GM12878 (cell line): ENCODE measurements at regions not wholly inside any gene's neighbourhood (a gene's known extent, or its start where the extent isn't known, plus 50 kb on each side); places are given as distances from the start of the nearest gene placed in this dataset.

Source experiments
- BACH1 ChIP-seq: fragments of 450-650 bp; IDR thresholded peaks from 2 replicates; pipeline ENCODE4 v1.6.1; 2017; ENCODE audit warnings: mild to moderate bottlenecking, borderline replicate concordance
- CBX3 ChIP-seq: fragments of 200-600 bp; sonication (generic); IDR thresholded peaks from 2 replicates; pipeline ENCODE4 v1.6.1; 2016; ENCODE audit warnings: low read depth, borderline replicate concordance
- CHD1 ChIP-seq: IDR thresholded peaks from 2 replicates; pipeline ENCODE4 v1.6.1; 2012; ENCODE audit warnings: low read depth, low read length, improper control_type of control experiment
- CHD2 ChIP-seq: IDR thresholded peaks from 2 replicates; pipeline ENCODE4 v1.6.1; 2011; ENCODE audit warnings: low read depth, low read length, improper control_type of control experiment, borderline replicate concordance
- CREB1 ChIP-seq: IDR thresholded peaks from 2 replicates; pipeline ENCODE4 v1.6.1; 2012; ENCODE audit warnings: low read depth, mild to moderate bottlenecking, inconsistent platforms
- E2F4 ChIP-seq: IDR thresholded peaks from 2 replicates; pipeline ENCODE4 v1.6.1; 2012; ENCODE audit warnings: low read depth, low read length, improper control_type of control experiment
- FOXK2 ChIP-seq: fragments of 450-650 bp; IDR thresholded peaks from 2 replicates; pipeline ENCODE4 v1.6.1; 2017; ENCODE audit warnings: mild to moderate bottlenecking, moderate library complexity
- HDAC6 ChIP-seq: fragments of 200-600 bp; sonication (generic); IDR thresholded peaks from one replicate; pipeline ENCODE4 v1.8.0; 2017; ENCODE audit warnings: antibody characterized with exemption; ENCODE audit not compliant: unreplicated experiment
- HDGF ChIP-seq: fragments of 450-650 bp; IDR thresholded peaks from 2 replicates; pipeline ENCODE4 v1.6.1; 2016; ENCODE audit warnings: antibody characterized with exemption
- IKZF2 ChIP-seq, 2 experiments: fragments of 450-650 bp; IDR thresholded peaks; 2 replicates each; pipeline ENCODE4 v1.6.1; 2017; ENCODE audit warnings: mild to moderate bottlenecking in 2 of 2, moderate library complexity in 2 of 2
- KDM1A ChIP-seq: fragments of 200-600 bp; sonication (generic); IDR thresholded peaks from 2 replicates; pipeline ENCODE4 v1.6.1; 2016; ENCODE audit warnings: borderline replicate concordance
- MTA2 ChIP-seq: fragments of 450-650 bp; IDR thresholded peaks from 2 replicates; pipeline ENCODE4 v1.6.1; 2016; ENCODE audit warnings: low read depth, mild to moderate bottlenecking, moderate library complexity
- MTA3 ChIP-seq: IDR thresholded peaks from 2 replicates; pipeline ENCODE4 v1.6.1; 2012; ENCODE audit warnings: low read length, inconsistent platforms, borderline replicate concordance
- NFXL1 ChIP-seq: fragments of 450-650 bp; IDR thresholded peaks from 2 replicates; pipeline ENCODE4 v1.6.1; 2017; ENCODE audit warnings: antibody characterized with exemption, mild to moderate bottlenecking, borderline replicate concordance
- NR2F1 ChIP-seq: fragments of 450-650 bp; conservative IDR thresholded peaks from 2 replicates; pipeline ENCODE4 v1.6.1; 2017; ENCODE audit warnings: mild to moderate bottlenecking
- NRF1 ChIP-seq: conservative IDR thresholded peaks from 2 replicates; pipeline ENCODE4 v1.6.1; 2011; ENCODE audit warnings: mild to moderate bottlenecking, low read depth, low read length, improper control_type of control experiment
- PAX8 ChIP-seq: fragments of 450-650 bp; IDR thresholded peaks from 2 replicates; pipeline ENCODE4 v1.6.1; 2017; ENCODE audit warnings: mild to moderate bottlenecking, moderate library complexity
- PKNOX1 ChIP-seq: fragments of 450-650 bp; IDR thresholded peaks from 2 replicates; pipeline ENCODE4 v1.6.1; 2016; ENCODE audit warnings: mild to moderate bottlenecking
- POLR2AphosphoS2 ChIP-seq: IDR thresholded peaks from 2 replicates; pipeline ENCODE4 v1.6.1; 2011; ENCODE audit warnings: low read depth, mild to moderate bottlenecking, low read length, improper control_type of control experiment, moderate library complexity
- RBBP5 ChIP-seq: fragments of 200-600 bp; sonication (generic); conservative IDR thresholded peaks from 2 replicates; pipeline ENCODE4 v1.6.1; 2016
- RUNX3 ChIP-seq: IDR thresholded peaks from 2 replicates; pipeline ENCODE4 v1.6.1; 2012; ENCODE audit warnings: low read length, inconsistent platforms
- SIX5 ChIP-seq: IDR thresholded peaks from 2 replicates; pipeline ENCODE4 v1.6.1; 2011; ENCODE audit warnings: mild to moderate bottlenecking, low read depth, low read length, moderate library complexity; ENCODE audit not compliant: severe bottlenecking
- SMAD1 ChIP-seq: fragments of 450-650 bp; IDR thresholded peaks from 2 replicates; pipeline ENCODE4 v1.6.1; 2018; ENCODE audit warnings: mild to moderate bottlenecking, low read depth; ENCODE audit not compliant: partially characterized antibody
- STAT1 ChIP-seq: fragments of 450-650 bp; conservative IDR thresholded peaks from 2 replicates; pipeline ENCODE4 v1.6.1; 2014; ENCODE audit warnings: antibody characterized with exemption, mild to moderate bottlenecking
- STAT3 ChIP-seq: IDR thresholded peaks from 2 replicates; pipeline ENCODE4 v1.6.1; 2011; ENCODE audit warnings: low read depth, low read length, improper control_type of control experiment
- ZNF274 ChIP-seq: IDR thresholded peaks from one replicate; pipeline ENCODE4 v1.8.0; 2011; ENCODE audit not compliant: insufficient read length, insufficient read depth
- ZNF622 ChIP-seq: fragments of 450-650 bp; IDR thresholded peaks from 2 replicates; pipeline ENCODE4 v1.6.1; 2017; ENCODE audit warnings: mild to moderate bottlenecking, inconsistent platforms
- ZZZ3 ChIP-seq: IDR thresholded peaks from 2 replicates; pipeline ENCODE4 v1.6.1; 2011; ENCODE audit warnings: low read depth; ENCODE audit not compliant: control insufficient read depth, insufficient read length
- TF ChIP-seq, protein P1 (sequence below): IDR thresholded peaks from 2 replicates; pipeline ENCODE4 v1.6.1; 2012; ENCODE audit warnings: mild to moderate bottlenecking, low read depth, low read length

DNA sequence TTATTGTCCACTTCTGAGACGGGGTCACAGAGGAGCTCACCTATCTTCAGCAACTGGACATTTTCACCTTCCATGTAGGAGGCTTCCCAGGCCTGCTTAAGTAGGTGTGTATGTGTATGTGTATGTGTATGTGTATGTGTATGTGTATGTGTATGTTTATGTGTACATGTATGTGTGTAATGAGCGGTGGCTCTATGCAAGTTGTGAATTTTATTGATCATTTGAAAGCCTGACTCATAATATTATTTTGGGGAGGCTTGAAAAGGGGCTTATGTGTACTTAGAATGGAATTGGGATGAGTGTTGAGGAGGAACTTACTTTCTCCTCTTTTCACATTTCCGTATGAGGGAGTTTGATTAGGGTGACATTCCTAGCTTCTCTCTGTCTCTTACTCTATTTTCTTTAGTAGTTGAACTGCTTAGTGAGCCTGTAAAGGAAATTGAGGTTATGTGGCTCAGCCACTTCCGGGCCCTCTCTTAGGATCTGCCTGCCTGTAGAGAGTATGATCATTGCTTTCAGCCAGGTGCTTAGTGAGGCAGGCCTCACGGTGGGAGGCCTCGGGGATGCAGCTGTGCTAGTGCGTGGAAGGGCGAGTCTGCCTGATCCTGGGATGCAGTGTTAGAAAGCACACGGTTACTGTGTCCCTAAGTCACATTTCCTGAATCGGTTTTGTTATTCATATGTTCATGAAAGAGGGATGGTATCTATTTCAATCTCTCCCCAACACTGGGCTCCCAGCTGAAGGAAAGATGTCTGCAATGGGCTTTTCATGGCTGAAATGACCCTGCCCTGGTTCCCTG, 61.0 kb downstream of the IER5 start (continued):
- no peak for TF ChIP-seq ZNF622
- no peak for TF ChIP-seq STAT3
- no peak for TF ChIP-seq STAT1
- TF ChIP-seq HDAC6: no peak
- peak; percentile 71; the same call in 1 of the 2 replicates for TF ChIP-seq MTA3
- TF ChIP-seq ZNF274: no peak
- TF ChIP-seq CHD2: no peak
- TF ChIP-seq POLR2AphosphoS2: no peak
- TF ChIP-seq CBX3: no peak
- no peak for TF ChIP-seq NFXL1
- TF ChIP-seq FOXK2: no peak
- TF ChIP-seq, protein P1, sequence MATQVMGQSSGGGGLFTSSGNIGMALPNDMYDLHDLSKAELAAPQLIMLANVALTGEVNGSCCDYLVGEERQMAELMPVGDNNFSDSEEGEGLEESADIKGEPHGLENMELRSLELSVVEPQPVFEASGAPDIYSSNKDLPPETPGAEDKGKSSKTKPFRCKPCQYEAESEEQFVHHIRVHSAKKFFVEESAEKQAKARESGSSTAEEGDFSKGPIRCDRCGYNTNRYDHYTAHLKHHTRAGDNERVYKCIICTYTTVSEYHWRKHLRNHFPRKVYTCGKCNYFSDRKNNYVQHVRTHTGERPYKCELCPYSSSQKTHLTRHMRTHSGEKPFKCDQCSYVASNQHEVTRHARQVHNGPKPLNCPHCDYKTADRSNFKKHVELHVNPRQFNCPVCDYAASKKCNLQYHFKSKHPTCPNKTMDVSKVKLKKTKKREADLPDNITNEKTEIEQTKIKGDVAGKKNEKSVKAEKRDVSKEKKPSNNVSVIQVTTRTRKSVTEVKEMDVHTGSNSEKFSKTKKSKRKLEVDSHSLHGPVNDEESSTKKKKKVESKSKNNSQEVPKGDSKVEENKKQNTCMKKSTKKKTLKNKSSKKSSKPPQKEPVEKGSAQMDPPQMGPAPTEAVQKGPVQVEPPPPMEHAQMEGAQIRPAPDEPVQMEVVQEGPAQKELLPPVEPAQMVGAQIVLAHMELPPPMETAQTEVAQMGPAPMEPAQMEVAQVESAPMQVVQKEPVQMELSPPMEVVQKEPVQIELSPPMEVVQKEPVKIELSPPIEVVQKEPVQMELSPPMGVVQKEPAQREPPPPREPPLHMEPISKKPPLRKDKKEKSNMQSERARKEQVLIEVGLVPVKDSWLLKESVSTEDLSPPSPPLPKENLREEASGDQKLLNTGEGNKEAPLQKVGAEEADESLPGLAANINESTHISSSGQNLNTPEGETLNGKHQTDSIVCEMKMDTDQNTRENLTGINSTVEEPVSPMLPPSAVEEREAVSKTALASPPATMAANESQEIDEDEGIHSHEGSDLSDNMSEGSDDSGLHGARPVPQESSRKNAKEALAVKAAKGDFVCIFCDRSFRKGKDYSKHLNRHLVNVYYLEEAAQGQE: no peak
- TF ChIP-seq MTA2: peak; percentile 65
- no peak for TF ChIP-seq RBBP5
- TF ChIP-seq CHD1: no peak
- no peak for TF ChIP-seq PAX8
- TF ChIP-seq CREB1: no peak
- TF ChIP-seq SMAD1: no peak
- TF ChIP-seq SIX5: no peak
- TF ChIP-seq KDM1A: no peak
- TF ChIP-seq NRF1: no peak
- TF ChIP-seq RUNX3: peak; percentile 98
- TF ChIP-seq PKNOX1: no peak
- TF ChIP-seq IKZF2 (IDR thresholded peaks at IDR 0.05): peak; percentile 82 to 87
- no peak for TF ChIP-seq HDGF
- no peak for TF ChIP-seq ZZZ3
- TF ChIP-seq BACH1: no peak
- TF ChIP-seq E2F4: no peak
- TF ChIP-seq NR2F1: peak; percentile 45; the same call in 1 of the 2 replicates
